Neuronal stem cell (in vitro differentiated cells): ENCODE measurements at regions not wholly inside any gene's neighbourhood (a gene's known extent, or its start where the extent isn't known, plus 50 kb on each side); places are given as distances from the start of the nearest gene placed in this dataset.

Experiments used
- DNase-seq: peaks from one replicate; pipeline ENCODE4 v3.0.0-alpha.2; 2013; ENCODE audit warnings: low spot score
- H2AFZ ChIP-seq: one replicate; pipeline ENCODE4 v1.6.1; 2013; ENCODE audit warnings: mild to moderate bottlenecking, low read length, inconsistent platforms
- H2AK5ac ChIP-seq: 2 replicates; pipeline ENCODE4 v1.6.1; 2013; ENCODE audit warnings: low read depth, mild to moderate bottlenecking, inconsistent platforms, low read length, moderate library complexity, mixed read lengths
- H2BK120ac ChIP-seq: 2 replicates; pipeline ENCODE4 v1.6.1; 2013; ENCODE audit warnings: low read depth, mild to moderate bottlenecking, inconsistent platforms, low read length, moderate library complexity, mixed read lengths
- H2BK12ac ChIP-seq: one replicate; pipeline ENCODE4 v1.6.1; 2013; ENCODE audit warnings: low read length, inconsistent platforms
- H2BK15ac ChIP-seq: 2 replicates; pipeline ENCODE4 v1.6.1; 2013; ENCODE audit warnings: mild to moderate bottlenecking, low read length, inconsistent platforms, mixed read lengths
- H2BK5ac ChIP-seq: one replicate; pipeline ENCODE4 v1.6.1; 2013; ENCODE audit warnings: inconsistent platforms, mild to moderate bottlenecking, low read length, moderate library complexity
- H3K14ac ChIP-seq: one replicate; pipeline ENCODE4 v1.6.1; 2013; ENCODE audit warnings: low read length, inconsistent platforms
- H3K18ac ChIP-seq: 2 replicates; pipeline ENCODE4 v1.6.1; 2013; ENCODE audit warnings: low read length, inconsistent platforms
- H3K23ac ChIP-seq: 2 replicates; pipeline ENCODE4 v1.6.1; 2013; ENCODE audit warnings: low read depth, mild to moderate bottlenecking, mixed read lengths, low read length, inconsistent platforms; ENCODE audit not compliant: poor library complexity
- H3K27ac ChIP-seq: replicated peaks from 3 replicates; pipeline ENCODE4 v1.5.1; 2013; ENCODE audit warnings: low read length, inconsistent platforms
- H3K27me3 ChIP-seq, 3 experiments: 2 replicates each; pipeline ENCODE4 v1.6.1; 2013; ENCODE audit warnings: low read length in 3 of 3, mild to moderate bottlenecking in 2 of 3, inconsistent platforms in 1 of 3, low read depth in 1 of 3, mixed read lengths in 1 of 3, moderate library complexity in 1 of 3; ENCODE audit not compliant: control insufficient read depth in 3 of 3, insufficient read depth in 3 of 3
- H3K36me3 ChIP-seq, 2 donors: replicated peaks in 1 of 2; 2 replicates each; pipeline ENCODE4 v1.6.1; 2013; ENCODE audit warnings: low read length in 2 of 2; ENCODE audit not compliant: control insufficient read depth in 2 of 2, insufficient read depth in 2 of 2
- H3K4ac ChIP-seq: 2 replicates; pipeline ENCODE4 v1.6.1; 2013; ENCODE audit warnings: inconsistent platforms, mild to moderate bottlenecking, low read length, moderate library complexity
- H3K4me1 ChIP-seq, 2 donors: 1 replicate in 1 of 2; 2 replicates in 1 of 2; pipeline ENCODE4 v1.6.1; 2013; ENCODE audit warnings: low read length in 2 of 2, low read depth in 1 of 2; ENCODE audit not compliant: control insufficient read depth in 2 of 2, insufficient read depth in 1 of 2
- H3K4me2 ChIP-seq: one replicate; pipeline ENCODE4 v1.6.1; 2013; ENCODE audit warnings: mild to moderate bottlenecking, low read length, inconsistent platforms; ENCODE audit not compliant: insufficient read depth, poor library complexity, severe bottlenecking
- H3K4me3 ChIP-seq, 2 donors: 2 replicates each; pipeline ENCODE4 v1.5.1; 2013; ENCODE audit warnings: low read length in 2 of 2, mild to moderate bottlenecking in 2 of 2, inconsistent platforms in 1 of 2, moderate library complexity in 1 of 2
- H3K79me1 ChIP-seq: one replicate; pipeline ENCODE4 v1.6.1; 2013; ENCODE audit warnings: low read depth, mild to moderate bottlenecking, inconsistent platforms, low read length, moderate library complexity
- H3K9ac ChIP-seq: one replicate; pipeline ENCODE4 v1.6.1; 2013; ENCODE audit warnings: mild to moderate bottlenecking, low read depth, low read length, inconsistent platforms; ENCODE audit not compliant: poor library complexity
- H3K9me3 ChIP-seq, 2 donors: replicated peaks in 1 of 2; 2 replicates each; pipeline versions ENCODE3 to v1.6.1; 2013; ENCODE audit warnings: low read length in 2 of 2, mild to moderate bottlenecking in 2 of 2, inconsistent platforms in 1 of 2, low read depth in 1 of 2, mixed read lengths in 1 of 2, moderate library complexity in 1 of 2; ENCODE audit not compliant: control insufficient read depth in 2 of 2, insufficient read depth in 1 of 2
- H4K8ac ChIP-seq: one replicate; pipeline ENCODE4 v1.6.1; 2013; ENCODE audit warnings: low read depth, mild to moderate bottlenecking, inconsistent platforms, low read length, moderate library complexity
- H4K91ac ChIP-seq: one replicate; pipeline ENCODE4 v1.6.1; 2013; ENCODE audit warnings: low read length, low read depth, mild to moderate bottlenecking, inconsistent platforms; ENCODE audit not compliant: poor library complexity
- WGBS, 2 donors: extraction: QIAGEN DNeasy Blood & Tissue Kit; methylation state at CpG; one replicate each; pipeline ENCODE4 v1.1.7; 2013; ENCODE audit warnings: missing lambda C conversion rate in 2 of 2, mixed read lengths in 1 of 2; ENCODE audit not compliant: insufficient read length in 2 of 2, insufficient replicate concordance in 1 of 2; ENCODE audit errors: extremely low coverage in 2 of 2; 5-methylcytosine and 5-hydroxymethylcytosine counted together

- no peak overlapping the region for H4K91ac ChIP-seq
- H3K4me3 ChIP-seq, result no peak overlapping the region
- H3K18ac ChIP-seq, result no peak overlapping the region
- no CpG with 5 or more reads among the region's 1 CpG for WGBS, 2 donors
- peaks cover 0 to 2% of the 10 kb centered on the region in 2 donors for H3K9me3 ChIP-seq
- H2BK15ac ChIP-seq, result no peak overlapping the region
- H3K27ac ChIP-seq, result no peak overlapping the region
- H2BK12ac ChIP-seq, result no peak overlapping the region
- H4K8ac ChIP-seq, result no peak overlapping the region
- no peak overlapping the region for H2AFZ ChIP-seq
- H3K14ac ChIP-seq, result no peak overlapping the region
- no peaks in the 10 kb centered on the region for H3K36me3 ChIP-seq
- H3K79me1 ChIP-seq, result no peaks in the 10 kb centered on the region
- H3K9ac ChIP-seq, result no peak overlapping the region
- no peak for DNase-seq
- no peaks in the 10 kb centered on the region for H3K27me3 ChIP-seq
- no peak overlapping the region for H3K4me2 ChIP-seq
- H3K4ac ChIP-seq, result no peak overlapping the region
- H2AK5ac ChIP-seq, result no peak overlapping the region
- no peak overlapping the region for H3K23ac ChIP-seq
- no peak overlapping the region for H2BK120ac ChIP-seq
- no peaks in the 10 kb centered on the region for H3K4me1 ChIP-seq
- no peak overlapping the region for H2BK5ac ChIP-seq
Observed at GRCh38 chr18:67913040-67913439, 396.5 kb upstream of the DSEL start.

DNA sequence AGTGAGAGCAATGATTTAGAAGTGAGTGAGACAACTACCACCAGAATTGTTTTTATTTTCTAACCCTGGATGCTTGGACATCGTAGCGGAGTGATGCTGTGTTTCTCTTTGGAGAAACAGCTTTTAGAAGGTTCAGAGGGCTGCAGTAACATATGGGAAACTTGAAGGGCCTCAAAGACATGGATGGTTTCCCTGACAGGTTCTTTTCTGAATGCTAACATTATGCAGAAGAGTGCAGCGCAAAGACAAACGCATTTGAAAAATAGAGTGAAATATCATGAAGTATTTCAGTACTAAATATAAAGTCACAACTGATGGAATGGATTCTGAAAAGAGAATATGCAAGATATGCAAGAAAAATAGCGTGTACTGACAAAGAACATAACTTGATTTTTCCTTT lies 385.1 kb upstream of the DSEL start:
- H3K4me1 ChIP-seq, result peaks cover 0 to 7% of the 10 kb centered on the region in 2 donors
- no peaks in the 10 kb centered on the region for H3K79me1 ChIP-seq
- no peaks in the 10 kb centered on the region for H3K27me3 ChIP-seq
- H3K23ac ChIP-seq, result no peak overlapping the region
- H3K18ac ChIP-seq, result no peak overlapping the region
- no peaks in the 10 kb centered on the region for H3K36me3 ChIP-seq
- H4K91ac ChIP-seq, result no peak overlapping the region
- H4K8ac ChIP-seq, result no peak overlapping the region
- peak overlapping the region; percentile 0 for H2AFZ ChIP-seq
- H2AK5ac ChIP-seq, result no peak overlapping the region
- no peak overlapping the region for H2BK120ac ChIP-seq
- no peak overlapping the region for H3K4me3 ChIP-seq
- H3K9ac ChIP-seq, result no peak overlapping the region
- H3K9me3 ChIP-seq, result peaks cover 0 to 2% of the 10 kb centered on the region in 2 donors
- no peak for DNase-seq
- no peak overlapping the region for H3K27ac ChIP-seq
- H2BK12ac ChIP-seq, result no peak overlapping the region
- H3K4ac ChIP-seq, result no peak overlapping the region
- WGBS, 2 donors, result no CpG with 5 or more reads among the region's 5 CpGs
- no peak overlapping the region for H3K14ac ChIP-seq
- no peak overlapping the region for H2BK5ac ChIP-seq
- no peak overlapping the region for H2BK15ac ChIP-seq
- no peak overlapping the region for H3K4me2 ChIP-seq

DNA sequence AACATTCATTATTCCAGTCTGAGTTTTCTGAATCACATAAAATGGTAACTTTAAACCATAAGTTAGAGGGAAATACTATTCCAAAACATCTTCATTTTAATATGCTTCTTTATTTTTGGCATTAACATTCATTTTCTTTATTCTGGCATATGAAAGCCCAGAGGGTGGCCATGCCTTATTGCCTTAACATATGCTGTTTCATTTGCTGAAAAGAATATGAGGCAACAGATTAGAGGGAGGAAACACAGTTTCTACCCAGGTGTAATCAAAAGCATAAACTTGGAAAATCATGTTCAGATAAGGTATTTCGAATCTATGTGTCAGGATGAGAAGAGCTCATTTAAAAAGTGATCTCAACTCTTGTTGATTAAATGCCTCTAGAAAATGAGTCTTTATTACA lies 379.9 kb upstream of the DSEL start:
- Histone ChIP-seq H3K79me1 (no peaks in the 10 kb centered on the region), H4K8ac (no peak overlapping the region), H3K27ac (no peak overlapping the region), H3K9ac (no peak overlapping the region), H4K91ac (no peak overlapping the region), H3K4me1 (peaks cover 0 to 14% of the 10 kb centered on the region in 2 donors), H2BK15ac (no peak overlapping the region), H3K23ac (no peak overlapping the region), H3K14ac (no peak overlapping the region), H3K36me3 (no peaks in the 10 kb centered on the region), H2BK5ac (no peak overlapping the region), H2AFZ (peak overlapping the region; percentile 7), H2AK5ac (no peak overlapping the region), H2BK12ac (no peak overlapping the region), H3K4me3 (no peak overlapping the region), H3K27me3 (no peaks in the 10 kb centered on the region), H3K4ac (no peak overlapping the region), H3K9me3 (peaks cover 0 to 2% of the 10 kb centered on the region in 2 donors), H2BK120ac (no peak overlapping the region), H3K4me2 (no peak overlapping the region), H3K18ac (no peak overlapping the region)
- no CpG with 5 or more reads among the region's 1 CpG for whole genome bisulfite sequencing, 2 donors
- DNase-seq, result no peak

- Histone ChIP-seq H3K27ac (no peak overlapping the region), H3K4ac (no peak overlapping the region), H3K23ac (no peak overlapping the region), H3K79me1 (no peaks in the 10 kb centered on the region), H3K36me3 (no peaks in the 10 kb centered on the region), H3K4me2 (no peak overlapping the region), H3K18ac (no peak overlapping the region), H3K14ac (no peak overlapping the region), H2BK15ac (no peak overlapping the region), H3K9ac (no peak overlapping the region), H2BK120ac (no peak overlapping the region), H3K9me3 (no peaks in the 10 kb centered on the region), H4K91ac (no peak overlapping the region), H2BK12ac (no peak overlapping the region), H2AFZ (peak overlapping the region; percentile 68), H3K4me3 (no peak overlapping the region), H2BK5ac (no peak overlapping the region), H3K4me1 (peaks cover 0 to 14% of the 10 kb centered on the region in 2 donors), H3K27me3 (no peaks in the 10 kb centered on the region), H2AK5ac (no peak overlapping the region), H4K8ac (no peak overlapping the region)
- DNase-seq, result no peak
- WGBS, 2 donors, result no CpG with 5 or more reads among the region's 3 CpGs
Observed at GRCh38 chr18:67893916-67894315, 377.4 kb upstream of the DSEL start.
